ENCODE measurements at regions not wholly inside any gene's neighbourhood (a gene's known extent, or its start where the extent isn't known, plus 50 kb on each side); places are given as distances from the start of the nearest gene placed in this dataset.

GRCh38 chr2:236972491-236973342 is 113.0 kb upstream of the COPS8 start:
- Histone ChIP-seq H3K4me3 (no peak overlapping the region), H3K27me3 (no peaks in the 10 kb centered on the region), H3K36me3 (replicated peaks; ENCODE audit: insufficient read depth, low read depth) (no peaks in the 10 kb centered on the region), H3K4me1 (ENCODE audit: insufficient read depth) (peaks cover 65% of the 10 kb centered on the region), H3K27ac (peak overlapping the region; percentile 88), H3K4me2 (peak overlapping the region; percentile 50), H4K20me1 (ENCODE audit: insufficient read depth, poor library complexity, severe bottlenecking) (no peaks in the 10 kb centered on the region), H2AFZ (no peak overlapping the region), H3K79me2 (no peaks in the 10 kb centered on the region), H3K9me2 (replicated peaks; ENCODE audit: insufficient read depth) (no peaks in the 10 kb centered on the region), H3K9me3 (ENCODE audit: low read depth) (no peaks in the 10 kb centered on the region)
- DNase-seq (ENCODE audit: low spot score) = peak; percentile 91
- no peak for TF ChIP-seq CTCF (IDR thresholded peaks at IDR 0.05; ENCODE audit: poor library complexity)
- WGBS (ENCODE audit: low lambda C conversion rate, missing lambda C conversion rate) = 38% methylated on average over 11 of the region's 11 CpGs

GRCh38 chr2:236973343-236973980 is 112.2 kb upstream of the COPS8 start:
- H3K36me3 ChIP-seq (replicated peaks; ENCODE audit: insufficient read depth, low read depth) = no peaks in the 10 kb centered on the region
- H2AFZ ChIP-seq = no peak overlapping the region
- TF ChIP-seq CTCF (IDR thresholded peaks at IDR 0.05; ENCODE audit: poor library complexity) (no peak), EZH2phosphoT487 (IDR thresholded peaks at IDR 0.05; ENCODE audit: low read depth, severe bottlenecking, unreplicated experiment) (no peak), EZH2 (IDR thresholded peaks at IDR 0.05; ENCODE audit: borderline replicate concordance) (no peak)
- H3K4me2 ChIP-seq = no peak overlapping the region
- no peak for DNase-seq (ENCODE audit: low spot score)
- no peaks in the 10 kb centered on the region for H3K9me3 ChIP-seq (ENCODE audit: low read depth)
- H3K4me1 ChIP-seq (ENCODE audit: insufficient read depth) = peaks cover 62% of the 10 kb centered on the region
- H3K4me3 ChIP-seq = no peak overlapping the region
- 86% methylated on average over 7 of the region's 7 CpGs for WGBS (ENCODE audit: low lambda C conversion rate, missing lambda C conversion rate)
- no peaks in the 10 kb centered on the region for H3K79me2 ChIP-seq
- peak overlapping the region; percentile 87 for H3K27ac ChIP-seq
- no peaks in the 10 kb centered on the region for H4K20me1 ChIP-seq (ENCODE audit: insufficient read depth, poor library complexity, severe bottlenecking)
- no peaks in the 10 kb centered on the region for H3K9me2 ChIP-seq (replicated peaks; ENCODE audit: insufficient read depth)
- no peaks in the 10 kb centered on the region for H3K27me3 ChIP-seq

- H3K4me2 ChIP-seq = no peak overlapping the region
- H3K4me3 ChIP-seq = no peak overlapping the region
- no peaks in the 10 kb centered on the region for H4K20me1 ChIP-seq (ENCODE audit: insufficient read depth, poor library complexity, severe bottlenecking)
- no peaks in the 10 kb centered on the region for H3K79me2 ChIP-seq
- no peak for TF ChIP-seq CTCF (IDR thresholded peaks at IDR 0.05; ENCODE audit: poor library complexity)
- TF ChIP-seq EZH2 (IDR thresholded peaks at IDR 0.05; ENCODE audit: borderline replicate concordance) = no peak
- no peak for TF ChIP-seq EZH2phosphoT487 (IDR thresholded peaks at IDR 0.05; ENCODE audit: low read depth, severe bottlenecking, unreplicated experiment)
- H2AFZ ChIP-seq = no peak overlapping the region
- no peak for DNase-seq (ENCODE audit: low spot score)
- no peaks in the 10 kb centered on the region for H3K36me3 ChIP-seq (replicated peaks; ENCODE audit: insufficient read depth, low read depth)
- H3K9me2 ChIP-seq (replicated peaks; ENCODE audit: insufficient read depth) = no peaks in the 10 kb centered on the region
- no peaks in the 10 kb centered on the region for H3K27me3 ChIP-seq
- no peaks in the 10 kb centered on the region for H3K9me3 ChIP-seq (ENCODE audit: low read depth)
- H3K27ac ChIP-seq = peak overlapping the region; percentile 87
- H3K4me1 ChIP-seq (ENCODE audit: insufficient read depth) = peaks cover 55% of the 10 kb centered on the region
Observed at GRCh38 chr2:236974148-236974547, 111.5 kb upstream of the COPS8 start.
